ENCODE measurements at regions not wholly inside any gene's neighbourhood (a gene's known extent, or its start where the extent isn't known, plus 50 kb on each side); places are given as distances from the start of the nearest gene placed in this dataset.
"Not testable (repeated sequence)": the region's sequence is repeated elsewhere in the genome, so short reads cannot be mapped to it uniquely, and the experiment has no call there.

DNA sequence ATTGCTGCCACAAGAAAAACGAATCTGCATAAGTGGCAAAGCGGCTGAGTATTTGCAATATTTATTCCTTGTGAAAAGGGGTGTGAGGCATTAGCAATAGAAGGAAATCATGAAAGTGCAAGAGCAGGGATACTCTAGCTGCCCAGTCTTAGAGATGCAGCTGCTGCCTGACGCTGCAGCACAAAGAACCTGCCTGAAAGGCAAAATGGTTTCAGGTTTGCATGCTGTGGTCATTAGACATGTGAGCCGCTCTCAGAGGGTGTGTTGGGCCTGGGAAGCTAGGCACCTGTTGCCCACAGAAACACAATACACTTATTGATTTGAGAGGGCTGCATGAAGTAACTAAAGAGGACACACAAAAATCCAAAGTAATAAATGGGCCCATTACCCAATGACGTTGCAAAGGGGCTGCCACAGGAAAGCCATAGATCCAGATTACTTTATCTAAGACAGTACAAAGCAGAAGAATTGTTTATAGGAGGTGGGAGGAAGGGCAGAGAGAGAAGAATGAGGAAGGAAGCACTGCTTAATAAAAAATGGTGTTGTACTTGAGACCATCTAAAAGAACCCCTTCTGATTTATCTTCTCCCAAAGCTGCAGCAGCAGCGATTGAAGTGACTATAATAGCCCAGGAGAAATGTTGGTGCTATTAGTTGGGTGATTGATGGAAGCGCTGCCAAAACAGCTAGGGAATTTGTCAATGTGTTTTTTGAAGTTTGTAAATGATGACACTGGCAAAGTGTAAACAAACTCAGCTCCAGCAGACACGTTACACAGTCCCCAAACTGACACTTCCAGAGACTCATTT is 492.4 kb upstream of the ACVR2A start:
- no peak for DNase-seq

GRCh38 chr2:147351784-147352183 is 493.0 kb upstream of the ACVR2A start:
- DNase-seq, result no peak

DNA sequence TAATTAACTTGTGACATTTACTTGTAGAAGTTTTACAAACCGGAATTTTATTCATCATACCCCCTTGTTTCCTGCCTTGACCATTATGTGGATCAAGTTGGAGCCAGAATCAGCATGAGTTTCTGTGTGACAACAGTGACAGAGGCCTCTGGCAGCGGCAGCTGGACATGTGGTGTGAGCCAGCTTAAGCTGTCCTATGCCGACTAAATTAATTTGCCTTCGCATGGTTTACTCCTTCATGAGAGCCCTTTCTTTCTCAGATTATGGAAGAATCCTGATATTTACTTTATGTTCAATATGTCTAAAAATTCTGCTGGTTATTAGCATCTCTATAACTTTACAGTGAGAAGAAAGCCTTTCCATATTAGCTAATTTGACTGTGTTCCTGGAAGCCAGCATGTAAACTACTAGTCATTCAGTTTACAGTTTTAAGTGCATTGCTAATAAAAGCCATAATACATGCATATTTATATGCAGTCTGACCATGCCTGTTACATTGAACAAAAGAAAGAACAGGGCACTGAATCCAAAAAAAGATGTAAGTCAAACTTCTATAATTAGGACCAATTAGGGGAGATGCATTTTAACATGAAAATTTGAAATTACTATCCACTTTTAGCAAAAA is 495.8 kb upstream of the ACVR2A start:
- no peak for DNase-seq

DNA sequence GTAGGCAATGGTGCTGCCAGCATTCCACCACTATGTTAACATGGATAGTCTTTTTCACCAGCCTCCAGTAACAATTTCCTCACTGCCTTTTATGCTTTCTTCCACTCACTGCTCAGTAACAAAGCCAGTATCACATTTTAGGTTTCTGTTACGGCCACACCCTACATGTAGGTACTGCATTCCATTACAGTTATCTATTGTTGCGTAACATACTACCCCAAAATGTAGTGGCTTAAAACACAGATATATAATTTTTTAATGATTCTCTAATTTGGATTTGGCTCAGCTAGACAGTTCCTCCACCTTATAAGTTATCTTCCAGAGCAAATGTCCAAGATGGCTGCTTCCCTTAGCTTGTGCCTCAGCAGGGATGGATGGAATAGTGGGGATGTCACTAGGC is 498.7 kb upstream of the ACVR2A start:
- no peak for DNase-seq

- no peak for DNase-seq
These were observed 499.6 kb upstream of the ACVR2A start for GRCh38 chr2:147345246-147345645.

DNA sequence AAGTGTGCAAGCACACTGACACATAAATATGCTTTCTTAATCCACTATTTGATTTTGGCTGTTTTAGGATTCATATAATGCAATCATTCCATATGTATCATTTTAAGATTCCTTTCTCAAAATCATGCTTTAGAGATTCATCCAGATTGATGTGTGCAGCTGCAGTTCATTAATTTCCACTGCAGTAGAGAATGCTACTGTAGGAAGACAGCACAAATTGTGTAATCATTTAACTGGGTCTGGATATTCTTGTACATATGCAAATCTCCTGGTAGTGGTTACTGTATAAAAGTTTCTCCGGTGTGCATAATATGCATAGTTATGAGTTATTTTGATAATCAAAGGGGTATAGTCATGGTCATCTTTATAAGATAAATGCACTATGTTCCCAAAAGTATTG is 502.5 kb upstream of the ACVR2A start:
- DNase-seq, result no peak

DNA sequence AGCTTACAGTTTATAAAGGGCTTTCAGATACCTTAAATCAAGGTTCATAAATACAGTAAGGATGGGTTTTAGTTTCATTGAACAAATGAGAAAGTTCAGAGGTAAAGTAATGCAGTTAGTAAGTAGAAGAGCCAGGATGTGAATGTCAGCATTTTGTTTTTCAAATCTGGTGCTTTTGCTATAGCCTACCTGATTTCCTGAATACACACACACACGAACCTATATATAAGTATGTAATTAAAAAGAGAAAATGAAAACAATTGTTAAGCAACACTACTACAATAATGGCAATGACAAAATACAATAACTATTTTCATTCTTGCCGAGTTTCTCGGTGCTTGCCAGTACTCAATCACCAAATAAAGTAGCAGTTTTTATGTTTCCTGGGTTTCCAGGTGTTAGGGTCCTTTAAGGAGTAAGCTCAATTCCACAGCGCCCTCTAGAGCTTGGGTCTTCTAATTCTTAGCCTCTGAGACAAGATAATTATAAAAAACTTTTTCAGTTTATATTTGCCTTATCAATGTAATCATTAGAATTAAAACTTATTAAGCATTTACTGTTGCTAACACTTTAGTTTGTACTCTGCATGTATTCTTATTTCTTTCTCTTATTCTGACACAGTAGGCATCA is 512.9 kb upstream of the ACVR2A start:
- no peak for DNase-seq

- DNase-seq, result no peak
These were observed 513.9 kb upstream of the ACVR2A start for GRCh38 chr2:147330925-147331324.

DNA sequence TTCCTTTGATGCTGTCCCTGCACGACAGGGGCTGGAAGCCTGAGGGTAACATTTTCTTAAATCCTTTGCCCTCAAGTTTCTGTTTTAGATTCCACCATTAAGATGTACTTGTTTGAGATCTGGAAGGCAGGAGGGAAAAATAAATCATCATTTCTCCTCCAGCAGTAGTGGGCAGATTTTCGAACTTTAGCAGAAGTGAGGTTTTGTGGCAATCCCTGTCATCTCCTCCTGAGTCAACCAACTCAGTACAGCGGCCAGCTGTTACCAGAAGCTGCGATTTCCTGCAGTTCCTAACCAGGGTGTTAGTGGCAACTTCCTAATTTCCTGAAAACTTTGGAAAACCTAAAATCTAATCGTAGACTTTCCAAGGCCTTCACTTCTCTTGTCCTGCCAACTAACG is 517.2 kb upstream of the ACVR2A start:
- DNase-seq, result no peak

- DNase-seq, result no peak
These were observed 518.8 kb upstream of the ACVR2A start for GRCh38 chr2:147325990-147326389.

DNA sequence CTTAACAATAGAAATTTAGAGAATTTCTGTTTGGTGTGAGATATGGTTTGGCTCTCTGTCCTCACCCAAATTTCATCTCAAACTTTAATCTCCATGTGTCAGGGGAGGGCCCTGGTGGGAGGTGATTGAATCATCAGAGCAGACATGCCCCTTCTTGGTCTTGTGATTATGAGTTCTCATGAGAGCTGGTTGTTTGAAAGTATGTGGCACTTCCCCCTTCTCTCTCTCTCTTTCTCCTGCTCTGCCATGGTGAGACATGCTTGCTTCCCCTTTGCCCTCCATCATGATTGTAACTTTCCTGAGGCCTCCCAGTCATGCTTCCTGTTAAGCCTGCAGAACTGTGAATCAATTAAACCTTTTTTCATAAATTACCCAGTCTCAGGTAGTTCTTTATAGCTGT is 524.7 kb upstream of the ACVR2A start:
- DNase-seq, result no peak

- no peak for DNase-seq
These were observed 533.8 kb upstream of the ACVR2A start for GRCh38 chr2:147311058-147311430.

DNA sequence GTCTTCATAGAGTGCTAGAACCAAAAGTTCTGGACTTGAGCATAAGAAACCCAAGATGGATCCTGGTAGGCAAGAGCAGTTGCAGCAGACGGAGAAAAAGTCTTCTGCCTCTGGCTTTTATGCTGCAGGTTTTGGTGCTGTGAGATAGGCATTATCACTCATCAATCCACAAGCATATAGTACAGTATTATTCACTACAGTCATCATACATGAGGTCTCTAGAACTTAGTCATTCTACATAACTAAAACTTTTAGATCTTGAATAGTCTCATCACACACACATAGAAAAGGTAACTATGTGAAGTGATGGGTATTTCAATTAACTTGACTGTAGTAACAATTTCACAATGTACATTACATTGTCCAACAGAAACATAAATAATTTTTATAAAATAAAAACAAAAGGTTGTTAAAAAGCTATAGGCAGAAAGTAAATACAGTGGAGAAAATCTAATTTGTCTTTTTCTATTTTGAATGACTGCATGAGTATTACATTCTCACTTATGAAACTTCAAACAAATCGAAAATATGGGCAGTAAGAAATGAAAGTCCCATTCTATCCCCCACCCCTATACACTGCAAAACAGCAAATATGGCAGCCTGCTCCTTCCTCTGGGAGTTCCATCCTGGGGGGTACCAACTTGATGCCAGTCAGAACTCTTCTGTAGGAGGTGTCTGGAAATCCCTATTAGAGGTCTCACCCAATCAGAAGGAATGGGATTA is 534.3 kb upstream of the ACVR2A start:
- DNase-seq, result no peak

DNA sequence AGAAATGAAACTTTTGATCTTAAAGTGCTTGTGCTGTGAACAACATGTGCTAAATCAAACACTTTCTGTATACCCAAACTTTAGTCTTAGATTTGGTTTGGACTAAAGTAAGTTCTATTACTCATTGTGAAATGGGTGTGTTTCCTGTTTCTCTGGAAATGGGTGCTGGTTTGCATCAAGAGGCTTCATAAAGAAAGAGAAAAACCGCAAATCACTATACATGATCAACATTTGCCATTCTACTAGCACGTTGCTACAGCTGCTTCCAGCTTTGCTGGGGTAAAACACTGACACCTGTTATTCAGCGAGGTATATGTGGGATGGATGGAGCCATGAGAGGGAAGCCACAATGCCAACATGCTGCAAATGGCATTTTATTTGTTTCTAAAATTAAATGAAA is 547.0 kb upstream of the ACVR2A start:
- DNase-seq, result no peak

DNA sequence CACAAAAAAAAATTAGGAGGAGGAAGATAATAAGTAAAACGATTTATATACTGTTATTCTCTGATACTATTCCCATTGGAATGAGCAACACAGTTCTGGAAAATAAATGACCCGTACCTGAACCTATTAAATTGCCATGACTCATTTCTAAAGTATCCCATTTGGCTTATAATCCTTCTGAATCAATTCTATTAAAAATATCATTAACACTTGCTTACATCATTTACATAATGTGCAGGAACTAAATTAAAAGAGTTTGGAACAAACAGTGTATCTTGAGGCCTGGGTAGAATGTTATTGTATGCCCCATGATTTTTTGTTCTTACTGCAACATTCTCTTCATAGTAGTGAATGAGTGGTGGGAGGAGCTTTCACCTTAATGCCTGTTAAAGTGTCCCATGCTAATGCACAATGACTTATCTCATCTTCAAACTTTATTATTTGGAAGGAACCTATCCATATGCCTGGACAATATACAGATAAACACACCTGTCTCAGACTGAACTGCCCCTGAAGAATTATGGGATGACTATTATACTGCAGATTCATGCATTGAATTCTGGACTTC is 549.9 kb upstream of the ACVR2A start:
- no peak for DNase-seq

DNA sequence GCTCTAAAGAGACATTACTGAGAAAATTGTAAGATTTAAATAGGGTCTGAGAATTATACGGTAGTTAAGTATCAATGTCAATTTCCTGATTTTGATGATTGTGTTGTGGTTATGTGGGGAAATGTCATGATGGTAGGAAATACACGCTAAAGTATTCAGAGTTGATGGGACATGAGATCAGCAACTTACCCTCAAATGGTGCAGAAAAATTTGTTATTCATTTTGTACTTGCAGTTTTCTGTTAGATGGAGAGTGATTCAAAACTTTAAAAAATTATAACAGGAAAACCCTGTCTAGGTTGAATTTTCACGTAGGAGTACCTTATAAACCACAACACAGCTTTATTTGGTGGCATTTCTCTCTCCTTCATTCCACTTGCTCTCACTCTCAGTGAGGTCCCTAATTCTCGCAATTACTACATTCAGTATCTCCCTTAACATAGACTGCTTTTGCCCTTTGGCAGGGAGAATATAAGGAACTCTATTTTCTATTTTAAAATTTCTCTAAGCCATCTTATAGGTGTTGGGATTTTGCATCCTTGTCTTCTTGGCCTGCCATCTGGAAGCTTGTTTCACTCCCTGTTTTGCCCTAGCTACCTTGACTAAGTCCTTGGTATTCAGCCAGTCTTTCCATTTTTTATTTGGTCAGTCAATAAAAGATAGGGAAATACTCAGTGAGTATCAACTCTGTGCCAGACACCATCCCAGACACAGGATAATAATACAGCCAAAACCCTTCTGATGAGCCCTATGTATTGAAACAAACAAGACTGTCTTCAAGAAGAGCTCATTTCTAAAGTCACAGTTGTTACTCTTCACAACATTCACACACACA is 550.6 kb upstream of the ACVR2A start:
- DNase-seq, result no peak

GRCh38 chr2:147288131-147288530 is 556.7 kb upstream of the ACVR2A start:
- no peak for DNase-seq

DNA sequence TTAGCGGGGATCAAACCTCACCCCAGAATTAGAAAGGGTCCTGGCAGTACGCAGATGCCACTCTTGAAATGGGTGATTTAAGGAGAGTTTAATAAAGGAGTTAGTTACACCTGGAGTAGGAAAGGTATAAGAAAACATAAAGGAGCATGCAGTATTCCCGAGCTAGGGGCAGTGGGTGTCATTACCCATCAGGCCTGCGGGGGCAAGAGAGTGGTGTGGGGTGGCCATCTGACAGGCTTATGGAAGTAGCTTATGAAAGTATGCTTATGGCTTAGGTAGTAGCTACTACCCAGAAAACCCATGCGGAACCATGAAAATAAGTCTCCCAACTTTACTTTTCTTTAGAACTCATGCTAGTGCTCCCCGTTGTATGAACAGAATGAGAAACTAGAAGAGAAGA is 568.9 kb upstream of the ACVR2A start:
- no peak for DNase-seq

- no peak for DNase-seq
These were observed 571.2 kb upstream of the ACVR2A start for GRCh38 chr2:147273628-147274027.

DNA sequence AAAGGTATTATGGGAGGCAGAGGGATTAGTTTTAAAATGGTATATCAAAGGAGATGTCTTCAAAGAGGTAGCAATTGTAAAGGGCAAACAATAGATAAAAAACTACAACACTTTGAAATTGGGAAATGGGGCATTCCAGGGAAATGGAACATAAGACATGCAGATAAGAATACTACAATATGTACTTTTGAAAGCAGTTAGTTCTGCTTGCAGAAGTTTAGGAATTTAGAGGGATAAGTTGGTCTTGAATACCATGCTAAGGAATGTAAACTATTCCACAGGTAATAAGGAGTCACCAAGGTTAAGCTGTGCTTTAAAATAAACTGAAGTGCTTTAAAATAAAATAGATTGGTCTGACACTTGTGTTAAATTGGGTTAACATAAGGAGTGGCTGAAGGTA is 571.7 kb upstream of the ACVR2A start:
- DNase-seq, result no peak

- not testable (repeated sequence) for DNase-seq
These were observed 575.2 kb upstream of the ACVR2A start for GRCh38 chr2:147269581-147269980.

DNA sequence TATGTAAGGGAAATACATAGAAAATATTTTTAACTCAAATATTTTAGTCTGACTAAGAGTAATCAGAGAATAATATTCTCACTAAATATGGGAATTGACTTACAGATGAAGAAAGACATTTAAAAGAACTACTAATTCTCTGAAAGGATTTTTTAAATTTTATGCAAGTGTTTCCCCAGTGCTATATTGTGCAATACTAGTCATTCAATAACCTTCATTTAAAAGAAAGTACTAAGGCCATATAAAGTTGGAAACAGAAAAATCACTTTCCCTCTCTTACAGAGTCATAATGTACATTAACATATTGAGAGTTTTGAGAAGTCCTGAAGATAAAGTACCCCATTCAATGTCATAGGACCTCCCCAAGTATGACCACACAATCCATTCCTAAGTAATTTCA is 584.6 kb upstream of the ACVR2A start:
- DNase-seq, result no peak
